Ishikawa (cell line): ENCODE measurements at regions not wholly inside any gene's neighbourhood (a gene's known extent, or its start where the extent isn't known, plus 50 kb on each side); places are given as distances from the start of the nearest gene placed in this dataset.

Experiments used
- CEBPB ChIP-seq: IDR thresholded peaks from 2 replicates; pipeline ENCODE4 v1.6.1; 2012
- EP300 ChIP-seq: IDR thresholded peaks from 2 replicates; pipeline ENCODE4 v1.6.1; 2012; ENCODE audit warnings: borderline replicate concordance
- RAD21 ChIP-seq: IDR thresholded peaks from 2 replicates; pipeline ENCODE4 v1.6.1; 2012; ENCODE audit warnings: low read depth
- ZBTB7A ChIP-seq: IDR thresholded peaks from 2 replicates; pipeline ENCODE4 v1.6.1; 2012; ENCODE audit warnings: low read depth

- no peak for TF ChIP-seq CEBPB
- TF ChIP-seq EP300: no peak
- no peak for TF ChIP-seq RAD21
- TF ChIP-seq ZBTB7A: no peak
These were observed 1153.4 kb upstream of the AGA start for GRCh38 chr4:178595500-178596138.
